ENCODE measurements at regions not wholly inside any gene's neighbourhood (a gene's known extent, or its start where the extent isn't known, plus 50 kb on each side); places are given as distances from the start of the nearest gene placed in this dataset.

- dilution Hi-C loops (cut with MboI; ENCODE audit: extremely low pct_ligation_motif_present, low sequenced_read_pairs) = no loop called here
- Histone ChIP-seq H2AFZ (ENCODE audit: control insufficient read depth, low read length) (no peak overlapping the region), H3K79me2 (ENCODE audit: control insufficient read depth, insufficient read depth, low read length) (no peaks in the 10 kb centered on the region), H3K9me3 (ENCODE audit: control insufficient read depth, low read depth, low read length) (no peaks in the 10 kb centered on the region), H3K4me1 (ENCODE audit: control insufficient read depth, extremely low read depth, insufficient read depth, low read length) (no peaks in the 10 kb centered on the region), H3K9ac (ENCODE audit: control insufficient read depth, extremely low read depth, insufficient read depth, low read length) (no peak overlapping the region), H3K36me3 (ENCODE audit: control insufficient read depth in 2 of 2, extremely low read depth in 1 of 2, insufficient read depth in 2 of 2, low read length in 2 of 2) (no peaks in the 10 kb centered on the region), H3K4me3 (ENCODE audit: control insufficient read depth in 2 of 3, extremely low read depth in 1 of 3, insufficient read depth in 2 of 3, low read depth in 1 of 3, low read length in 3 of 3) (no peak overlapping the region), H4K20me1 (ENCODE audit: control insufficient read depth, extremely low read depth, insufficient read depth, low read length) (no peaks in the 10 kb centered on the region), H3K27ac (ENCODE audit: control insufficient read depth, insufficient read depth, low read length) (no peak overlapping the region), H3K9me1 (ENCODE audit: control insufficient read depth, extremely low read depth, insufficient read depth, low read length) (no peaks in the 10 kb centered on the region), H3K4me2 (ENCODE audit: control insufficient read depth, extremely low read depth, insufficient read depth, low read depth, low read length) (no peak overlapping the region), H3K27me3 (ENCODE audit: control insufficient read depth, extremely low read depth, insufficient read depth, low read length) (no peaks in the 10 kb centered on the region)
- no peak for DNase-seq (ENCODE audit: low read depth, low spot score)
- TF ChIP-seq CTCF (optimal IDR thresholded peaks at IDR 0.05 in 1 of 3, IDR thresholded peaks at IDR 0.05 in 1 of 3, conservative IDR thresholded peaks at IDR 0.05 in 1 of 3; ENCODE audit: extremely low read depth in 1 of 3, insufficient read depth in 2 of 3, low read length in 3 of 3) (no peak), EZH2 (IDR thresholded peaks at IDR 0.05; ENCODE audit: low read length) (no peak)
- FAIRE-seq = no peak
Measured at GRCh38 chr15:25544076-25544475, 105.3 kb upstream of the UBE3A start.

GRCh38 chr15:25543196-25543595 is 104.4 kb upstream of the UBE3A start:
- H4K20me1 ChIP-seq (ENCODE audit: control insufficient read depth, extremely low read depth, insufficient read depth, low read length) = no peaks in the 10 kb centered on the region
- no peaks in the 10 kb centered on the region for H3K9me3 ChIP-seq (ENCODE audit: control insufficient read depth, low read depth, low read length)
- H3K9ac ChIP-seq (ENCODE audit: control insufficient read depth, extremely low read depth, insufficient read depth, low read length) = no peak overlapping the region
- no peaks in the 10 kb centered on the region for H3K9me1 ChIP-seq (ENCODE audit: control insufficient read depth, extremely low read depth, insufficient read depth, low read length)
- H3K79me2 ChIP-seq (ENCODE audit: control insufficient read depth, insufficient read depth, low read length) = no peaks in the 10 kb centered on the region
- no peak overlapping the region for H3K4me3 ChIP-seq (ENCODE audit: control insufficient read depth in 2 of 3, extremely low read depth in 1 of 3, insufficient read depth in 2 of 3, low read depth in 1 of 3, low read length in 3 of 3)
- dilution Hi-C loops (cut with MboI; ENCODE audit: extremely low pct_ligation_motif_present, low sequenced_read_pairs) = no loop called here
- no peak overlapping the region for H2AFZ ChIP-seq (ENCODE audit: control insufficient read depth, low read length)
- DNase-seq (ENCODE audit: low read depth, low spot score) (no peak), FAIRE-seq (no peak)
- TF ChIP-seq CTCF (optimal IDR thresholded peaks at IDR 0.05 in 1 of 3, IDR thresholded peaks at IDR 0.05 in 1 of 3, conservative IDR thresholded peaks at IDR 0.05 in 1 of 3; ENCODE audit: extremely low read depth in 1 of 3, insufficient read depth in 2 of 3, low read length in 3 of 3) (no peak), EZH2 (IDR thresholded peaks at IDR 0.05; ENCODE audit: low read length) (no peak)
- no peaks in the 10 kb centered on the region for H3K36me3 ChIP-seq (ENCODE audit: control insufficient read depth in 2 of 2, extremely low read depth in 1 of 2, insufficient read depth in 2 of 2, low read length in 2 of 2)
- no peak overlapping the region for H3K4me2 ChIP-seq (ENCODE audit: control insufficient read depth, extremely low read depth, insufficient read depth, low read depth, low read length)
- H3K27ac ChIP-seq (ENCODE audit: control insufficient read depth, insufficient read depth, low read length) = no peak overlapping the region
- H3K4me1 ChIP-seq (ENCODE audit: control insufficient read depth, extremely low read depth, insufficient read depth, low read length) = no peaks in the 10 kb centered on the region
- H3K27me3 ChIP-seq (ENCODE audit: control insufficient read depth, extremely low read depth, insufficient read depth, low read length) = no peaks in the 10 kb centered on the region

Measured in keratinocyte (primary cell).